Endothelial cell of umbilical vein (primary cell): ENCODE measurements at regions not wholly inside any gene's neighbourhood (a gene's known extent, or its start where the extent isn't known, plus 50 kb on each side); places are given as distances from the start of the nearest gene placed in this dataset.

Source experiments
- CTCF ChIP-seq, 2 donors: IDR thresholded peaks; 1 replicate in 1 of 2; 2 replicates in 1 of 2; pipeline ENCODE4 v1.5.1; 2011; ENCODE audit warnings: low read length in 2 of 2, mild to moderate bottlenecking in 2 of 2, moderate library complexity in 2 of 2, control low read depth in 1 of 2, inconsistent platforms in 1 of 2, low read depth in 1 of 2; ENCODE audit not compliant: insufficient read depth in 1 of 2; ENCODE audit errors: extremely low read depth in 1 of 2
- FOS ChIP-seq: IDR thresholded peaks from 2 replicates; pipeline ENCODE4 v1.6.1; 2011; ENCODE audit warnings: mild to moderate bottlenecking, low read length, moderate library complexity, borderline replicate concordance; ENCODE audit not compliant: insufficient read depth
- JUN ChIP-seq: IDR thresholded peaks from 2 replicates; pipeline ENCODE4 v1.6.1; 2011; ENCODE audit warnings: borderline replicate concordance, low read depth; ENCODE audit not compliant: insufficient read length, insufficient read depth
- MAX ChIP-seq: IDR thresholded peaks from 2 replicates; pipeline ENCODE4 v1.6.1; 2011; ENCODE audit not compliant: insufficient read depth, insufficient read length
- POLR2A ChIP-seq: IDR thresholded peaks from 2 replicates; pipeline ENCODE4 v1.6.1; 2012; ENCODE audit warnings: low read depth, mild to moderate bottlenecking, control low read depth, low read length
- POLR2AphosphoS5 ChIP-seq: IDR thresholded peaks from 2 replicates; pipeline ENCODE4 v1.6.1; 2012; ENCODE audit warnings: low read depth, mild to moderate bottlenecking, control low read depth, low read length, moderate library complexity; ENCODE audit not compliant: insufficient read depth

- TF ChIP-seq CTCF (IDR thresholded peaks at IDR 0.05; ENCODE audit: extremely low read depth in 1 of 2, insufficient read depth in 1 of 2, low read depth in 1 of 2, low read length in 2 of 2), result no peak
- TF ChIP-seq POLR2A, result no peak
- no peak for TF ChIP-seq FOS
- no peak for TF ChIP-seq POLR2AphosphoS5
- no peak for TF ChIP-seq JUN
- TF ChIP-seq MAX, result no peak
Measured at GRCh38 chr6:100134297-100134696, 140.3 kb upstream of the MCHR2 start.
